ENCODE measurements at regions not wholly inside any gene's neighbourhood (a gene's known extent, or its start where the extent isn't known, plus 50 kb on each side); places are given as distances from the start of the nearest gene placed in this dataset.

GRCh38 chr1:58356402-58356801 is 190.1 kb downstream of the OMA1 start:
- Histone ChIP-seq H3K9me2 (replicated peaks; ENCODE audit: low read length) (no peaks in the 10 kb centered on the region), H3K9me3 (ENCODE audit: low read length) (no peaks in the 10 kb centered on the region), H3K9ac (ENCODE audit: low read length) (no peak overlapping the region), H2AFZ (ENCODE audit: low read length) (no peak overlapping the region), H3K27me3 (ENCODE audit: low read length) (peaks cover 9% of the 10 kb centered on the region; the same call in 1 of the 2 replicates), H3F3A (ENCODE audit: low read length, unreplicated experiment) (no peaks in the 10 kb centered on the region), H3K27ac (ENCODE audit: low read length) (no peak overlapping the region), H3K36me3 (ENCODE audit: low read depth, low read length) (no peaks in the 10 kb centered on the region), H3K4me3 (ENCODE audit: low read length) (no peak overlapping the region), H3K4me1 (ENCODE audit: insufficient read depth, low read length) (no peaks in the 10 kb centered on the region), H3K4me2 (ENCODE audit: low read length) (no peak overlapping the region), H4K20me1 (ENCODE audit: low read length) (no peaks in the 10 kb centered on the region), H3K79me2 (ENCODE audit: low read length) (no peaks in the 10 kb centered on the region)
- CTCF ChIA-PET, result no interaction called here
- ATAC-seq (no peak), DNase-seq (no peak)
- intact Hi-C loops (cut with micrococcal nuclease), result no loop called here
- TF ChIP-seq EZH2phosphoT487 (IDR thresholded peaks at IDR 0.05; ENCODE audit: borderline replicate concordance, low read length) (no peak), CTCF (conservative IDR thresholded peaks at IDR 0.05; ENCODE audit: low read depth, low read length) (no peak), EZH2 (IDR thresholded peaks at IDR 0.05; ENCODE audit: low read length, unreplicated experiment) (no peak)
- BruUV-seq (replicated peaks), result no TSS peak
- POLR2A ChIA-PET (ENCODE audit: unreplicated experiment), result no interaction called here

GRCh38 chr1:58353168-58353567 is 193.4 kb downstream of the OMA1 start:
- Histone ChIP-seq H4K20me1 (ENCODE audit: low read length) (no peaks in the 10 kb centered on the region), H3F3A (ENCODE audit: low read length, unreplicated experiment) (no peaks in the 10 kb centered on the region), H2AFZ (ENCODE audit: low read length) (no peak overlapping the region), H3K36me3 (ENCODE audit: low read depth, low read length) (no peaks in the 10 kb centered on the region), H3K4me3 (ENCODE audit: low read length) (no peak overlapping the region), H3K9ac (ENCODE audit: low read length) (no peak overlapping the region), H3K27ac (ENCODE audit: low read length) (no peak overlapping the region), H3K4me1 (ENCODE audit: insufficient read depth, low read length) (no peaks in the 10 kb centered on the region), H3K4me2 (ENCODE audit: low read length) (no peak overlapping the region), H3K79me2 (ENCODE audit: low read length) (no peaks in the 10 kb centered on the region), H3K27me3 (ENCODE audit: low read length) (peaks cover 6% of the 10 kb centered on the region; the same call in 1 of the 2 replicates), H3K9me2 (replicated peaks; ENCODE audit: low read length) (no peaks in the 10 kb centered on the region), H3K9me3 (ENCODE audit: low read length) (no peaks in the 10 kb centered on the region)
- ChIA-PET POLR2A (ENCODE audit: unreplicated experiment) (no interaction called here), CTCF (no interaction called here)
- intact Hi-C loops (cut with micrococcal nuclease), result no loop called here
- DNase-seq (no peak), ATAC-seq (no peak)
- TF ChIP-seq CTCF (conservative IDR thresholded peaks at IDR 0.05; ENCODE audit: low read depth, low read length), result no peak
- no peak for TF ChIP-seq EZH2phosphoT487 (IDR thresholded peaks at IDR 0.05; ENCODE audit: borderline replicate concordance, low read length)
- no peak for TF ChIP-seq EZH2 (IDR thresholded peaks at IDR 0.05; ENCODE audit: low read length, unreplicated experiment)
- no TSS peak for BruUV-seq (replicated peaks)

- Histone ChIP-seq H3K27me3 (ENCODE audit: low read length) (peaks cover 6% of the 10 kb centered on the region; the same call in 1 of the 2 replicates), H3K79me2 (ENCODE audit: low read length) (no peaks in the 10 kb centered on the region), H3K9me3 (ENCODE audit: low read length) (no peaks in the 10 kb centered on the region), H3K27ac (ENCODE audit: low read length) (no peak overlapping the region), H3K9ac (ENCODE audit: low read length) (no peak overlapping the region), H4K20me1 (ENCODE audit: low read length) (no peaks in the 10 kb centered on the region), H3K4me1 (ENCODE audit: insufficient read depth, low read length) (no peaks in the 10 kb centered on the region), H3K9me2 (replicated peaks; ENCODE audit: low read length) (no peaks in the 10 kb centered on the region), H3K4me3 (ENCODE audit: low read length) (no peak overlapping the region), H3F3A (ENCODE audit: low read length, unreplicated experiment) (no peaks in the 10 kb centered on the region), H3K36me3 (ENCODE audit: low read depth, low read length) (no peaks in the 10 kb centered on the region), H3K4me2 (ENCODE audit: low read length) (no peak overlapping the region), H2AFZ (ENCODE audit: low read length) (no peak overlapping the region)
- CTCF ChIA-PET, result no interaction called here
- POLR2A ChIA-PET (ENCODE audit: unreplicated experiment), result no interaction called here
- no TSS peak for BruUV-seq (replicated peaks)
- TF ChIP-seq EZH2 (IDR thresholded peaks at IDR 0.05; ENCODE audit: low read length, unreplicated experiment), result no peak
- TF ChIP-seq CTCF (conservative IDR thresholded peaks at IDR 0.05; ENCODE audit: low read depth, low read length), result no peak
- no peak for TF ChIP-seq EZH2phosphoT487 (IDR thresholded peaks at IDR 0.05; ENCODE audit: borderline replicate concordance, low read length)
- DNase-seq (no peak), ATAC-seq (no peak)
- intact Hi-C loops (cut with micrococcal nuclease), result no loop called here
These were observed 193.9 kb downstream of the OMA1 start for GRCh38 chr1:58352476-58353092.

All from PC-3 (cell line).